SK-MEL-5 (cell line): ENCODE measurements at regions not wholly inside any gene's neighbourhood (a gene's known extent, or its start where the extent isn't known, plus 50 kb on each side); places are given as distances from the start of the nearest gene placed in this dataset.
"Not testable (repeated sequence)": the region's sequence is repeated elsewhere in the genome, so short reads cannot be mapped to it uniquely, and the experiment has no call there.

Source experiments
- DNase-seq: peaks from one replicate; pipeline ENCODE4 v3.0.0-alpha.2; 2016; ENCODE audit warnings: low read depth, low spot score
- in situ Hi-C: cut with HindIII; loops from 2 replicates; pipeline ENCODE4 v1.10.0; 2016; ENCODE audit warnings: low sequenced_read_pairs, high pct_unique_total_duplicates, low pct_unique_long_range_greater_than_20kb

DNA sequence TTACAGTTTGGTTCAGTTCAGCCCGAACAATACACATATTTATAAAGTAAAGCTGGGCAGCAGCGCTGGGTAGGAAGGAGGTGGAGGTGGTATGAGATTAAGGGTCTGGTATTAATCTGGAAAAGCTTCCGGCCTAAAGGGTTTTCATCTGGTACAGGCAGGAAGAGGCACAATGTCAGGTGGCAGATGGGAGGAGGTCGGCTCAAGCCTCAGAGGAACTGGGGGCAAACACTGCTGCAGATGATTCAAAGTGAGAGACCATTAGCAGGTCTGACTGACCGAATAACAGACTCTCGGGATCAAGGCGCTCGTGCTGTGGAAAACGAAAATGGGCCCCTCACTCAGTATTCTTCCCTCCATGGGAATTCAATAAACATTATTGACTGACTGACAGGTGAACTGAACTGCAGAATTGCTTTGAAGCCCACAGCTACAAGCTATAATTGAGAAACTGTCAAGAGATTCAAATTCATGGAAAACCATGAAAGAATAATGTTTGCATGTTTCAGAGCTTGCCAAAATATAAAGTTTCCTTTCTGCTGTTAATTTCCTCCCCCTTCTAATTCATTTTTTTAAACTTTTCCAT lies 75.3 kb downstream of the TMEM167A start:
- in situ Hi-C loops = no loop called here

DNA sequence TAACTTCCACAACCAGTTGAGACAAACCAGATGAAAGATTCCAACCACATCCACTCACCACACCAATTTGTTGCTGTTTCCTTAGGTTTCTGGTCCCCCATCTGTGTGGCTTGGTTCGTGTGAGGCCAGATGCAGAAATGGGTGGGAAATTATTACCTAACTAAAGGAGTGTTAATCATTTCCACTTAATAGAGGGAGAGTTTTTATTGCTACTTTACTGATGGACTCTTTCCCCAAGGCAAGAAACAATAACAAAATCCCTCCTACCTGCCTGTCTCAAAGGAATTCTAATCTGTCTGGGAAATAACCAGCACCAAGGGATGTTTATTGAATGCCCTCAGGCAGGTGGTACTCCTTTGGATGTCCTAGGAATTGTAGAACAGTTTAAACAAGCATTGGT lies 76.3 kb downstream of the TMEM167A start:
- no peak for DNase-seq
- in situ Hi-C loops = no loop called here

More for the DNA sequence above, 75.3 kb downstream of the TMEM167A start:
- no peak for DNase-seq

DNA sequence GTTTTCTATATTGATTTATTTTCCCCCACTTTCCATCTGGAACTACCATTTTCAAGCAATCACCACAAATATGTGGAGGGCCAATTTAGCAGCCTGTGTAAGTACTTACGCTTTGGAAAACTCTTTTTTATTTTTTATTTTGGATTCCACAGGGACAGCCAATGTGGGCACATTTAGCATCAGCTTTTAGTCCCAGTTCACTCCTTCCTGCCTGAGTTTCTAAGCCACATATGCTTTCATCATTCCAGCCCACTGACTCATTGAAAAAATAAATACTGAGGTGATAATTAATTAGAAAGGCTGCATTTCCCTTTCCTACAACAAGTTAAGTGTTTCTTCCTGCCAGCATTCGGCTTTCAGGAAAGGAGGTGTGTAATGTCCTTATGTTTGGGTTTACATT lies 76.8 kb downstream of the TMEM167A start:
- no peak for DNase-seq
- in situ Hi-C loops = no loop called here

DNA sequence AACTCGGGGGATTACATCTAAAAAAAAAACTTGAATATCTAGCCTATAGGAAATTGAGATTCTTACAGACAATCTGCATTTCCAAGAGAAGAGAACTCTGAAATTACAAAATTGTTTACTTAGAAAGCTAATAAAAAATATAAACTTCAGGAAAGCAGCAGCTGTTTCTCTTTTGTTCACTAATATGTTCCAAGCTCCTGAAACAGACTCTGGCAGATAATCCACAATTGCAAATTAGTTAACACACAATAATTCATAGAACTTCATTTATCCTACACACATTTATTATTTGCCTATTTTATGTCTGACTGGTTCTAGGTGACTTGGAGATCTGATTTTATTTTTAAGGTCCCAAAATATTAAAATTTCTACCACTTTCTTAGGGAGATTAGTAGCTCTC lies 83.8 kb downstream of the TMEM167A start:
- in situ Hi-C loops = no loop called here
- DNase-seq = no peak

DNA sequence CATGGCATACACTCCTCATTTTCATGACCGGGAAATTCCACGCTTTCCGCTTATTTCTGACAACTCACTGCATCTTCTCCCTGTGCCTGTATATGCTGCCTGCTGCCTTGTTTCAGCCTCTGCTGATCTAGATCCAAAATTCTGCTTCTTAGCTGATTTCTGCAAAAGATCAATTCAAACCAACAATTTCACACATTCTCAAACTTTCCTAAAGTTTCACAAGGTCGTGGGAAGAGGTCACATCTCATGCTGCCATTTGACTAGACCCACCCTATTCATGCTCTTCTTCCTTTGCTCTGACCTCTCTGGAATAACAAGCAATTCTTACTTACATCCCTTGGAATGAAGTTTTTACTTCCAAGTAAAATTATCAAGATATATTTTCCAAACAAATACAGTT lies 84.5 kb downstream of the TMEM167A start:
- in situ Hi-C loops = no loop called here
- no peak for DNase-seq

DNA sequence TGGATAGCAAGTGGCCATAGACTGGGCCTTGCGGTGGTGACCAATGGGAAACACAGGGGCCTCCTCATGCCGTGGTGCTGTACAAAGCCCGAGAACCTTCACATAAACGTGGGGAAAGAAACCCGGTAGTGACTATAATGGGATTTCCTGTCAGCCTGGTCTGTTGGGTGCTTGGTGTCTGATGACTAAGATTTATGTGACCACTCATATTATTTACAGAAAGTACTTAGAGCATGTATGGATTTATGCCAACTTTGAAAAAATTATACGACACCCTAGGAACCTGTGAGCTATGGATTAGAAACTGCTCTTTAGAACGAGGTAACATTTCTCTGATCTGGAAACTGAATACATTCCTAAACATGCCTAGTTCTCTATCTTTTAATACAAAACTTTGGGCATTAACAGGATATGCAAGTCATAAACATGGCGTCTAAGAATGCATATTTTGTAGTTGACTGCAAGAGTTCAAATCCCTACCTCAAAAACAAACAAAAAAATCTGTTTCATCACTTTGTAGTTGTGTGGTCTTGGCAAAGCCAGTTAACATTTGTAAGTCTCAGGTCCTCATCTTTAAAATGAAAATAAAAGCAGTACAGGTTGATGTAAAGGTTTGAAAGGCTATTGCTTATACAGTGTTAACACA lies 85.4 kb downstream of the TMEM167A start:
- in situ Hi-C loops = no loop called here
- DNase-seq = no peak

DNA sequence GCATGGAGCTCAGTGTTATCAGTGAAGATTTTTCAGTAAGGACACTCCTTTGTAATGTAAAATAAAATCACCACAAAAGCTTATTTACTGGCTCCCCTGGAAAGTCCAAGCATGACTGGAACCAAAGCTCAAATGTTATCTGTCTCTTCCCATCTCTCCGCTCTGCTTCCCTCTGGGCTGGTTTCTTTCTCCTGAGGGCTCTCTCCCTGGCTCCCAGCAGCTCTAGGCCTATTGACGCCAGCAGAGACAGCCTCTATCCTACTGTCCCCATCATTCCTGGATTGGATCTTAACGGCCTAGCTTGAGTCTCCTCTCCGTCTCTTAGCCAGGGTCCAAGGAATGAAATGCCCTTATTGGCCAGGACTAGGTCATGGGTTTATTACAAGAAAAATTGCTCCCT lies 86.1 kb downstream of the TMEM167A start:
- in situ Hi-C loops = no loop called here
- no peak for DNase-seq

DNA sequence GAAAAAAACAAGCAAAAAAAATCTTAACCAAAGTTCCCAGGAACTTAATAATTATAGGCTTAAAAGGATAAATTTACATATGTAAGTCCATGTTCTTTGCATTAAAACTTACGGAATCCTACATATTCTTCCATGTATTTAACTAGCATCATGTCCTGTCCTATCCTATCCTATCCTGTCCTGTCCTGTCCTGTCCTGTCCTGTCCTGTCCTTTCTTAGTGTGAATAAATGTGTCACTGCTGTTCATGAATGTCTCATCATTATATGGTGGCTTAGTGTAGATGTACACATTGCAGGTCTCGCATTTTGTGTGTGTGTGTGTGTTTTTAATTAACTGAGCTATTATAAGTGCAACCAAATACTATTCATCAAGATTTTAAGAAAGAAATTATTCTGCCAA lies 90.0 kb downstream of the TMEM167A start:
- in situ Hi-C loops = no loop called here
- DNase-seq = no peak

DNA sequence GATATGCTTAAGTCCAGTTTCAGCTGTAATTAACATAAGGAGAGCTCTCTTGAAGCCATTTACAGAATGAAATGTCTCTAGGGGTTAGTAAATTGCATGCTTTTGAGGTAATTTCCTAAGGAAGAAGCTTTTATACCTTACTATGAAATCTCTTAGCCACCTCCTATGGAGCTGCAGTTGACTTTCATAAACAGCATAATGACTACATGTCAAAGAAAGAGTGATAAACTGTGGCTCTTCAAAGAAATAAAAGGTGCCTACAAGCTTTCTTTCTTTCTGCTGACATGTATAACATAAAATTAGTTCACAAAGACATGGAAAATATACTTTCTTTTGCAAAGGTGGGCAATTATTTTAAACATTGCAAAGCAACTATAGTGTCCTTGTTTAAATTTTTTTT lies 90.8 kb downstream of the TMEM167A start:
- no peak for DNase-seq
- in situ Hi-C loops = no loop called here

DNA sequence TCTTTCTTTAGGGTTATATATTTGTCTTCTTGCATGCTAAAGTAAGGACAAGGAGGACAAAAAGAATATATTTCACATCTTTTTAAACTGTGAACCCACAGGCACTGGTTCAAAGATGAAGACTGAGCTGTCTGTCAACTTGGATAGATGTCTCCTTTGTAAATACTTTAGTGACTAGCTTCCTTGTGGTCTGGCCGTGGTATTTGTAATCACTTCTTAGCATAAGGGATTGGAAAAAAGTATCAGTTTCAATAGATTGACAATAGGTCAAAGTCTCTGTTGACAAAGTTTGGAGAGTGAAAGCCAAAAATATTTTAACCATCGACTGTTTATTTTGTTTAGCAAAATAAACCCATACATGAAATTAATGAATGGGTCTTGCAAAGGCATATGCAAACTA lies 91.4 kb downstream of the TMEM167A start:
- no peak for DNase-seq
- in situ Hi-C loops = no loop called here

DNA sequence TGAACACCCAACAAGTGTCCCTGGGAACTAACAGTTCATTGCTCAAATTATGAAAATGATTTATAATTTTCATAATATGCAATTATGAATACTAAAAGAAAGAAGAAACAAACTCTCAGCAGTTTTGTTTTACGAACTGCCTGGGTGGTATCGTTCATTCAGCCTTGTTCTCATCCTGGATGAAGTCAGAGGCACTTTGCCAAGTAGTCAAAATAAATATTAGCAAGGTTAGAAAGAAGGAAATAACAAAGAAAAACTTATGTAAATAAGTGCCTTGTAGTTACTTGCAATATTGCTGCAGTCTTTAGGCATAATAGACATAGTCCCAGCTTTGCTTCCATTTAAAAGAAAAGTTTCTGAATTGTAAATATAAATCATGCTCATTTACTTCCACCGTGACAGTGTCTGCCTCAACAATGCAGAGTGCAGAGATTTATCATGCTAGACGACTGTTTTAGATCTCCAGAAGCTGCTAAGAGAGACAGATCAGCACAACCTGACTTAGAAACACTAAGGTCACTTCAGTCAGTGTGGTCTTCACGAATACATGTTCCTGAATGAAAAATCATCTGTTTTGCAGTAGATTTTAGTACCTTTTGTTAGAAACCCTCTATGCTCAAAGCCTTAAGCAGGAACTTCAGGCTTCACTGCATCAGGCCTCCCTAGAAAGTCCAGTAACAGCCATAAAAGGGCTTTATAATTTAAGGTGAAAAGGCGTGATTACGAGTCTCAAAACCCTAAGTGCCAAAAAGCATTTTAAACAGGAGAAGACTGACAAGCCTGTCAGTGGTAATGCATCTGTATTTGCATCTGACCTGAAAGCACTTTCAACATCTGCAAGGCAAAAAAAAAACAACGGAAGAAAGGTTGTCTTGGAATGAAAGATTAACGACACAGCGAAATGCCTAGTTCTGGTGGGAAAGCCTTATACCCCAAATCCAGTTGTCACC lies 92.1 kb downstream of the TMEM167A start:
- DNase-seq = no peak
- in situ Hi-C loops = no loop called here

DNA sequence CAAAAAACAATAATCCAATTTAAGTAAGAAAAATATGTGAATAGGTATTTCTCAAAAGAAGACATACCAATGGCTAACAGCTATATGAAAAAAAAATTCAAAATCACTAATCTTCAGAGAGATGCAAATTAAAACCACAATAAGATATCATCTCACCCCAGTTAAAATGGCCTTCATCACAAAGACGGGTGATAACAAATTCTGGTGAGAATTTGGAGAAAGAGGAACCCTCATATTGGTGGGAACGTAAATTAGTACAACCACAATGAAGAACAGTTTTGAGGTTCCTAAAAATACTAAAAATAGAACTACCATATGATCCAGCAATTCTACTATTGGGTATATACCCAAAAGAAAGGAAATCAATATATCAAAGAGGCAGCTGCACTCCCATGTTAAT lies 94.3 kb downstream of the TMEM167A start:
- no peak for DNase-seq
- in situ Hi-C loops = no loop called here

DNA sequence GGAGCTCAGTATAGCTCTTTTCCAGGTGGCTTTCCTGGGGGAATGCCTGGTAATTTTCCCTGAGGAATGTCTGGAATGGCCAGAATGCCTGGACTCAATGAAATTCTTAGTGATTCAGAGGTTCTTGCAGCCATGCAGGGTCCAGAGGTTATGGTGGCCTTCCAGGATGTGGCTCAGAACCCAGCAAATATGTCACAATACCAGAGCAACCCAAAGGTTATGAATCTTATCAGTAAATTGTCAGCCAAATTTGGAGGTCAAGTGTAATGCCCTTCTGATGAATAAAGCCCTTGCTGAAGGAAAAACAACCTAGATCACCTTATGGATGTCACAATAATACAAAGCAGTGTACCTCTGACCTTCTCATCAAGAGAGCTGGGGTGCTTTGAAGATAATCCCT lies 100.3 kb downstream of the TMEM167A start:
- in situ Hi-C loops, DNase-seq: not testable (repeated sequence)

DNA sequence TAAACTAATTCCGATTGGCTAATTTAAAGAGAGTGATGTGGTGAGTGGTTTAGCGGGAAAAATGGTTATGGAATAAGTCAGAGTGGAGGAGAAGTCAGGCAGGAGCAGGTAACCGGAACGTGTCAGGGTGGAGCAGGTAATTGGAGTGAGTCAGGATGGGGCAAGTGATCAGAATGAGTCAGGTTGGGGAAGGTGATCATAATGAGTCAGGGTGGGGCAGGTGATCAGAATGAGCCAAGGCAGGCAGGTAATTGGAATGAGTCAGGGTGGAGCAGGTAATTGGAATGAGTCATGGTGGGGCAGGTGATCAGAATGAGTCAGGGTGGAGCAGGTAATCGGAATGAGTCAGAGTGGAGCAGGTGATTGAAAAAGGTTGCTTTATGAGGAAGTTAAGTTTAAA lies 101.4 kb downstream of the TMEM167A start:
- DNase-seq = no peak
- in situ Hi-C loops = no loop called here

DNA sequence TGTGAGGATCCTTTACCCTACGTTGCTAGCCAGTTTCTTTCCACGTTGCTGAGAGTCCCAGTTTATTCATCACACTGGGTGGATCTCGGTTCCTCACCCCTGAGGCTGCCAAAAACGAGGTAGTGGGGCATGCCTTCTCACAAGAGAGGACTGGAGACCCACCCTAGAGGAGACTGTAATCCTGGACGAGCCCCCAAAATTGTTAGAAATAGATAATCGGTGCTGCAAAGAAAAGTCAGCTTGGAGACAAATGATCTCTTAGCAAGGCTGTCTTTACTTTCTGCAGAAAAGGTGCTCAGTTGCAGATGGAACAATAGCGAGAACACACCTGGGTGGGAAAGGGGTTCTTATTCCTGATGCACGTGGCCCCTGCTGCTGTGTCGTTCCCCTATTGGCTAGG lies 101.8 kb downstream of the TMEM167A start:
- in situ Hi-C loops = no loop called here
- no peak for DNase-seq

DNA sequence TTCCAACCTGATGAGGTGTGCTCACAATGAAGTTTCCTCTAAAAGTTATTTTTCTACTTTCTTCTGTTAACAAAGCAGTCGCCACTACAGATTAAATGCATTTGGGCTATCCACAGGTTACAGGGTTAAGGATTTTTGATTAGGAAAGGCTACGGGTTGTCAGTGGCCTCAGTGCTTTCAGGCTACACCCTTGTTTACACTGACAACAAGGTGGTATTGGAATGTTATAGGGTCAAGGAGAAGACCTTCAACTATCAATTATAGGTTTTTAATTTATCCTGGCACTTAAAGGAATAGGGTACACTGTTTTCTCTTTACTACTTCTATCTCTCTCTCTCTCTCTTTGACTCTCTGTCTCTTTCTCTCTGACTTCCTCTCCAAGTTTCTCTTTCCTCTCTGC lies 102.8 kb downstream of the TMEM167A start:
- in situ Hi-C loops = not testable (repeated sequence)

DNA sequence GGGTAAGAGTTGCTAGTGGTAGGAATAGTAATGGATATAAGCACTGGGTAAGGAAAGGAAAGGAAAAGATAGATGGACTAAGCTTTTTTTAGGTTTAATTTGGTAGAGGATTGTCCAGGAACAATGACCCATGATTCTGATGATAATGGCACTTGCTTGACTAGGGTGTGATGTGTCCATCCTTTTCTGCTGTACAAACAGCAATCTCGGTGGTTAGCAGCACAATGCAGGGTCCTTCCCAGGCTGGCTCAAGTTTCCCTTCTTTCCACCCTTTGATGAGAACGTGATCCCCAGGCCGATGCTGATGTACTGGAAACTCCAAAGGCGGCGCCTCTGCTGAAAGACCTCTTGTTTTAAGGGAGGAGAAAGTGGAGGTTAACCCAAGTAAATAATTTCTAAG lies 105.3 kb downstream of the TMEM167A start:
- in situ Hi-C loops = no loop called here

More for the DNA sequence above, 102.8 kb downstream of the TMEM167A start:
- not testable (repeated sequence) for DNase-seq

DNA sequence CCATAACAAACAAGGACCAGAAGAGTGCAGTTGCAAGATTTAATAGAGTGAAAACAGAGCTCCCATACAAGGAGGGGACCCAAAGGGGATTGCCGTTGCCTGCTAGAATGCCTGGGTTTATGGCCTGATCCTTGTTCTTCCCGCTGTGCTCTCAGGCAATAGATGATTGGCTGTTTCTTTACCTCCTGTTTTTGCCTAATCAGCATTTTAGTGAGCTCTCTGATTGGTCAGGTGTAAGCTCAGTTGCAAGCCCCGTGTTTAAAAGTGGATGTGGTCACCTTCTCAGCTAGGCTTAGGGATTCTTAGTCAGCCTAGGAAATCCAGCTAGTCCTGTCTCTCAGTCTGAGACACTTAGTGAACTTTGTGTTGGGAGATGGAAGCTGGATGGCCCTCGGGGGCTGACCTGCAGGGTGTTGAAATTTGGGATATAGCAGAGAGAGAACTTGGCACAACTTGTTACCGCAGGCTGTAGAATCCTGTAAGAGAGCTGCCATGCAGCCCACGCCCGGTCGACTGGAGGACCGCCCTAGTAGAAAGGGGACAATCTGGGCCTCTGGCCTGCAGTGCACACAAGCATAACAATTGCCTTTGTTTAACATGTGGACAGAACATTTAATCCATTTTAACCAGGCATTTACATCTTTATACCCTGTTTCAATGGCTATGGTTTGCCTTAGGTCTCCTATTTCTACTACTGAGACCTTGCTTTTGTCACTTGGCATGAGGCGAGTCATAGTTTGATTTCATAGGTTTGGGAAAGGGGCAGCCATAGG lies 106.0 kb downstream of the TMEM167A start:
- DNase-seq, in situ Hi-C loops: not testable (repeated sequence)

More for the DNA sequence above, 105.3 kb downstream of the TMEM167A start:
- DNase-seq = no peak
